HG02885 (cell line): ENCODE measurements at regions not wholly inside any gene's neighbourhood (a gene's known extent, or its start where the extent isn't known, plus 50 kb on each side); places are given as distances from the start of the nearest gene placed in this dataset.
"Not testable (repeated sequence)": the region's sequence is repeated elsewhere in the genome, so short reads cannot be mapped to it uniquely, and the experiment has no call there.

ENCODE experiments used
- ATAC-seq: cut with Tn5 transposase; IDR thresholded peaks from one replicate; pipeline ENCODE4 v1.9.1; 2021; ENCODE audit warnings: mild to moderate bottlenecking; ENCODE audit not compliant: unreplicated experiment, poor library complexity

DNA sequence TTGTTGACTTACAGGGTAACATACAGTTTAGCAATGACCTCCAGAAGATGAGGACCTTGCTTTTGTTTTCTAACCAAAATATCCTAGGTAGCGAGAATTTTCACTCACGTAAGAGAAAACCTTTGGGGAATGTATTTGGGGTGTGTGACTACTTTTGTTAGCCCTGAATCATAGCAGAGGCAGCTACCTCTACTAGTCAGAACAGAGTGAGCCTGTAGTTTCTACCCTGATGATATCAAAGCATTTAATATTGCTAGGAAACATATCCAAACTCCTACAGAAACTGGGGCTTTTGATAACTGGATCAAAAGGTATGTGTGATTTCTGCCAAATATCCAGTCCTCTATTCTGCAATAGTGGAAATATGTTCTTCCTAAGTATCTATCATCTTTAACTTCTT is 462.6 kb upstream of the ZEB2 start:
- no peak for ATAC-seq

GRCh38 chr2:144975881-144976280 is 456.0 kb upstream of the ZEB2 start:
- ATAC-seq, result no peak

GRCh38 chr2:144972676-144973075 is 452.8 kb upstream of the ZEB2 start:
- ATAC-seq, result no peak

GRCh38 chr2:144971786-144972335 is 451.9 kb upstream of the ZEB2 start:
- no peak for ATAC-seq

GRCh38 chr2:144970410-144970809 is 450.5 kb upstream of the ZEB2 start:
- ATAC-seq, result not testable (repeated sequence)

DNA sequence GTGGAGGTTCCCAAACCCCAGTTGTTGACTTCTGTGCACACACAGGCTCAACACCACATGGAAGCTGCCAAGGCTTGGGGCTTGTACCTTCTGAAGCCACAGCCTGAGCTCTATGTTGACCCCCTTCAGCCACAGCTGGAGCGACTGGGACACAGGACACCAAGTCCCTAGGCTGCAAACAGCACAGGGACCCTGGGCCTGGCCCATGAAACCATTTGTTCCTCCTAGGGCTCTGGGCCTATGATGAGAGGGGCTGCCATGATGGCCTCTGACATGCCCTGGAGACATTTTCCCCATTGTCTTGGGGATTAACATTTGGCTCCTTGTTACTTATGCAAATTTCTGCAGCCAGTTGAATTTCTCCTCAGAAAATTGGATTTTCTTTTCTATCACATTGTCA is 449.6 kb upstream of the ZEB2 start:
- not testable (repeated sequence) for ATAC-seq

DNA sequence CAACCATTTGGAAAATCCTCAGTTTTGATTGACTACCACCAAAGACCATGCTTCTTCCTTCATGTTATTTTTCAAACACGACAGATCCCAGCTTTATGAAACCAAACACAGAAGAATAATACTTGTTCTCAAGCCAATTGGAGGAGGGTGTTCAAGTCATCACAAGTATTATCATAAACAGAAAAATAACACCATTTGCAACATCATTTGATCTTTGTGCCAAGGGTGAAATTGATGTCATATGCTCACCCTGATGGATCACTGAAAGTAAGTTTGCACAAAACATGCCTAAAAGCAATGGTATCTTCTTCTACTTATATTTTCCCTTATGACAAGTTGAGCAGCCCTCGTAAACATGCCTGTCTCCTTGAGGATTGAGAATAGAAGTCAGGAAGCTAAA is 448.0 kb upstream of the ZEB2 start:
- no peak for ATAC-seq

- ATAC-seq, result no peak
These were observed 445.3 kb upstream of the ZEB2 start for GRCh38 chr2:144965172-144965571.

GRCh38 chr2:144963031-144963430 is 443.1 kb upstream of the ZEB2 start:
- ATAC-seq, result no peak

DNA sequence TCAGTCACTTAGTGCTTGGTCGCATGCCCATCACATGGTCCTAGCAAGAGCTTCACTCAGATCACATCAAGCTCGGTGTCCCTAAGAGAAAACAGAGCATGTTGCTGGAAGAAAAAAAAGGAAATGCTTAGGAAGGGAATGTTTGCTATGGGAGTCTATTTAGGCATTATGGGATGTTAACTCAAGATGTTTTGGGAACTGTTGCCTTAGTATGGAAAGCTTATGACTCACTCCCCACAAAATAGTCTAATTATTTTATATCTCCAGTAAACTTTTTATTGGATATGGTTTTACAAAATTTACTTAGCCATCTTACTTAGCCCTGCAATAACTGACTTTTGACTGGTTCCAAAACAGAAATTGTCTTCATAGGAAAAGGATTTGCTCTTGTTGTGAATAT is 439.5 kb upstream of the ZEB2 start:
- ATAC-seq, result no peak

DNA sequence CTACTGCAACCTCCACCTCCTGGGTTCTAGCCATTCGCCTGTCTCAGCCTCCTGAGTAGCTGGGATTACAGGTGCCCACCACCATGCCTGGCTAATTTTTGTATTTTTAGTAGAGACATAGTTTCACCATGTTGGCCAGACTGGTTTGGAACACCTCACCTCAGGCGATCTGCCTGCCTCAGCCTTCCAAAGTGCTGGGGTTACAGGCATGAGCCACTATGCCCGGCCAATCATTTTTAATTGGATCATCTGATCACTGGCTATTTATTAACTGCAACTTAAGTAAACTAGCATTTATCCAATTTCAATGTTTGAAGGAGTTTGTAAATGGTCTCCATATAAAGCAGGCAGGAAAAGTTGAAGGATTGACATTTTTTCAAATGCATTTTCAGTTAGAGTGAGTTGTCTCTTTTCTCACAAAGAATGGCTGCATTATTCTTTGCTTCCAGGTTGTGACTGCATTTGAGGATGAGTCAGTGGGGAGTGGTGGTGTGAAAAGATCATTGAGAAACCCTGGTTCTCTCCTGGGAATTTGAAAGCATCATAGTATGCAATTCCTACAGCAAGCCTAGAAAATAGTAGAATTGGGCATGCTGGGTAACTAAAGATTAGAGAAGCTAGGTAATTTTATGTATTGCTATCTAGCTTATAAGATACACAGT is 431.1 kb upstream of the ZEB2 start:
- ATAC-seq, result no peak

DNA sequence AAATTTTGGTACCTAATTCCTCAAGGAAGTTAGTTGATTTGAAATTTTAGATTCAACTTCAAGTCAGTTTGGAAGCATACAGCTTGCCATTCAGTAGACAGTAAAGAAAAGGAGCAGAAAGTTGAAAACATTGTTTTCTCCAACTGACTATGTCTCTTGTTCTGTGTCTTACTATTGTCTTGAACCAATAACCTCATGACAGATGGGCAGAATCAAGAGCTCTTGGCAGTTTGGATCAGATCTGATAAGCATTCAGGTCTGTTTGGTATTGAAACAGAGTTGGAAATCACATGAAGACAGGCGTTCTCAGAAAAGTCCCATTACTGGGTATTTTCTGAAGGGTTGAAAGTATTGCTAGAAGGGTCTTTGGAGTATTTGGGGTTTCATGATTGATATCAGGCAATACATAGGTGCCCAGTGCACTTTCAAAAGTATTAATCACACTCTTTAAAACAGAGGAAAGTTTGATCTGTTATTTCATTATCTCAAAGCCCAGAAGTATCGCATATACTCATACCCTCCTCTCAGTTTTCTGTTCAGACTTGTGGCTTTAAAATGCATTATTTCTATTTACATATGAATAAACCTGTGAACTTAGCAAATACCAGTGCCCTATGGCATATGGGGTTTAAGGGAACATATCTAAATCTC is 428.4 kb upstream of the ZEB2 start:
- ATAC-seq, result no peak

- ATAC-seq, result no peak
These were observed 427.8 kb upstream of the ZEB2 start for GRCh38 chr2:144947709-144948037.

GRCh38 chr2:144946263-144946662 is 426.3 kb upstream of the ZEB2 start:
- ATAC-seq, result no peak

DNA sequence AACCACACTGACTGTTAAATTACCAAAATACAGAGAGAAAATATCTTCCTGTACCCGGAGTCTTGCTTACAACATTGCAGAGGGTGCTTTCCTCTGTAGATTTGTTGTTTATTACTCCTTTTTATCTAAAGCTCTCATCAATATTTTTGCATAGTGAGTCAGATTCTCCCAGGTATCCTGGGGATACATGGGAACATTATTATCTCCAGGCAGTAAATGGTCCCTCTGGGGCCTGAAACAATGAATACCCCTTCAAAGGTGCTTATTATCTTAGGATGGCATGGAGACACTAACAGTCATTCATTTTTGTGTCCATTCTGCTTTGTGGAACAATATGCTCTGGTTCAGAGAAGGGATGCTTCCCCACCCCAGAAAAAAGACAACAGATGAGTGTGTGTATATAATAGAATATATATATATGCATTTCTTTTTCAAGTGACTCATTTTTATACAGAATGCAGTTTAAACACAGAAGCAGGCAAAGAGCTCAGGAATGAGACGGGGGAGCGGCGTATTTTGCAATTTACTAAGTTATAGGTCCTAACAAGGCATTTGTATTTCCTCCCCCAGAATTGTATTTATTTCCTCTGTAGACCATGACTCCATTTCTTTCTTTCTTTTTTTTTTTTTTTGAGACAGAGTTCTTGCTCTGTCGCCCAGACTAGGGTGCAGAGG is 424.8 kb upstream of the ZEB2 start:
- ATAC-seq, result no peak

DNA sequence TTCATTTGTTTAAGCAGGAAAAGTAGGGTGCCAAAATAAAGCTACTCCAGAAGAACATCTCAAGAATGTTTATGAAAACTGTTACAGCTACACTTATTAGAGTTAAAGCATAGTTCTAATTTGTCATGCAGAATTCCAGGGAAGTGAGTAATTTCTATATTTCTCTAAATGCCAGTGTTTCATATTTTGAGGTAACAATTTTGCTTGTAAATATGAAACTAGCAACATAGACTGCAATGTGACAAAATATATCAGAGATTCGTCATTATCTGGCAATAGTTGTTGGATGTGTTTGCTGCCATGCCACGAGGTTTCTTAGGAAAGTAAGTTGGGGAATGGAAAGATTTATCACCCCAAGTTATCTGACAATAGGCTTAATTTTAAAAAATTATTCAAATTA is 424.1 kb upstream of the ZEB2 start:
- no peak for ATAC-seq

DNA sequence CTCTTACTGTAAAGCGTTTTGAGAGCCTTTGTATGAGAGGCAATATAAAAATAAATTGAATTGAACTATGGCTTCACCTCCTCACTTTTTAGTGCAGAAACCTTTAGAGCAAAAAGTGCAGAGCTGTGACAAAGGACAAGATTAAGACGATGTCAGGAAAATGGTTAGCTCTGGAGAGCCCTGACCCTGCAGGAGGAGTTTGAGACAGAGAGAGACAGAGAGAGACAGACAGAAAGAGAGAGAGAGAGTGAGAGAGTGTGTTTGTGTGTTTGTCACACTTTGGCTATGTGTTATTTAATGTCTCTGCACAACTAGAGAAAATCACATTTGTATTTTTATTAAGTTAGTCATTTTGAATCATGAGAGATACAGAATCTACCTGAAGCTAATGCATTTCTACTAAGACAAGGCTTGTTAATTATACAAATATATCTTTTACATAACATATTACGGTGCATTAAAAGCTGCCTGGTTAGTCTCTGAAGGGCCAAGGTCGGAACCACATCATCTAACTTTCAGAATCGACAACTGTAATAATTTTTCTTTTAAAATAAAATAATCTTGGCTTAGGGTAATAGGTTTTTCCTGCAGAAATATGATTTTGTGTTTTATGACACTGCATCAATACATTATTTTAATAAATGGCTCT is 423.5 kb upstream of the ZEB2 start:
- ATAC-seq, result no peak

DNA sequence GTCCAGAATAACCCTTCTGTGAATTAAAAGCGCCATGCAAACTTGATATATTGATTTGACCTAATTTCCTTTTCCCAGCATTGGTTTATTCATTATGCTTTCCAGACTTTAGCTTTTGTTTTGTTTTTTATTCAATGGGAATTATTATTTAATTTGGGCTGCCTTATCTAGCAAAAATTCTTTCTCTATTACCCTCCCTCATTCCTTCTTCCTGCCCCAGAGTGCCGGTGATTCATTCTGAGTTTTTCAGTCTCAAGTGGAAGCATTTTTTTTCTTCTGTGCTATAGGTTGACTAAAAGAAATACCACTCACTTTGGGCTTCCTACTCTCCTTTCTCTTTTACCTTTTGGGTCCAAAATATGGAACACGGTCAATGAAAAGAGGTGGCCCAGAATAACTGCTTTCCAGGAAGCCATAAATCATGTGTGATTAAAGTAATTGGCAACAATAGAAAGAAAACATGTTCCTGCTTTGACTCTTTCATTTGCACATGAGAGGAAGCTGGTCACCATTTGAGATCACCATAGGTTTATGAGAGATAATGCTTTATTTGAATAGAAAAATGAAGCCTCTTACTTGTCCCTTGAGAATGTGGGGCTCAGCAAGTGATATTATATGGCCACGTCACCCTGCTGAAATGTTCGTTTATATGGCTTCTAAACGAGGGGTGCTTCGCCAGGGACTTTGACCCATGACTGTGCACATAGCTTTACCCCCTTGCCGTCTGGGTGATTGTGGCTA is 422.8 kb upstream of the ZEB2 start:
- ATAC-seq, result no peak

DNA sequence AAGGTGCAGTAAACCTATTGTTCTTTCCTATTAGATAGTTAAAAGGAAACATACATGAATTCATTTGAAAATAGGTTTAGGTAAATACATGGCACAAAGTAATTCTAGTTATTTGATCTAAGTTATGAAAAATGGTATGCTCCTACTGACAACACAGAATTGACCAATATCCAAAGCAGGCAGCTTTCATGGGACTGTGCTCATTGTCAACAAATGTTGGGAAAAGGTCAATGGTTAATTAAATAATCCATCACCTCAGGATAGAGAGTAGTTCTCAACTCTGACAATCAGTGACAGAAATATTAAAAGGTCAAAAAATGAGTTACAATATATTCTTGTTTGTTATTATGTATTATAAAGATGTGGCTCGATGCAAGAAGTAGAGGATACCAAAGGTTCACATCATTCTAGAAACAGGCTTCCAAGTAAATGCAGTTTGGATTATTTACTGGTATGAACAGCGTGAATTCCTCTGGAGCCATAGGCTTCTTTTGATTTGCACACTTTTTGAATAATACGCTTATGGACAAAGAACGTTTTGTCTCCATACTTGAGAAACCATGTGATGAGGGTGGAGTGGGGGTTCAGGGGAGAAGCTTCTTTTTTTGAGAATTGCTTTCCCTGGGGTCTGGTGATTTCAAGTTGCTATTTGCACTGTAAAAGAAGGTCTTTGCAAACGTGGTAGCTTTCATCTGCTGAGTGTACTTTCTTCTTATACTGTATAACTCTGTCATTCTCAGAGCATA is 422.0 kb upstream of the ZEB2 start:
- ATAC-seq, result no peak

DNA sequence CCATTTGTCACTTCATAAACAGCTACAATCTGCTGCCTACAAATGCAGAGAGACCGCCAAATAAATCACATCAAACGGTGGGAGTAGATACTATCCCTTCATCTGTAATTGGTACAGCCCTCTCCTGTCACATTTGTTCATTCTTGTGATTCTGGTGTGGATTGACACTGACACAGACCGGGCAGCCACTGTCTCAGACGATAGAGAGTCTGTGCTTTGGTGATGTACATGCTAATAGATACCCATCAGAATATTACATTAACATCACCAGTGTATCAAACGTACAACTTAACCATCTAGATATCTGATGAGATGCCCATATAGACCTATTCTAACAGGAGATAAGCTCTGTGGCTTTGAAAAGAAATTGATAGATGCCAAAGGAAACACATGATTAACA is 419.7 kb upstream of the ZEB2 start:
- ATAC-seq, result no peak
